ENCODE measurements at regions not wholly inside any gene's neighbourhood (a gene's known extent, or its start where the extent isn't known, plus 50 kb on each side); places are given as distances from the start of the nearest gene placed in this dataset.

DNA sequence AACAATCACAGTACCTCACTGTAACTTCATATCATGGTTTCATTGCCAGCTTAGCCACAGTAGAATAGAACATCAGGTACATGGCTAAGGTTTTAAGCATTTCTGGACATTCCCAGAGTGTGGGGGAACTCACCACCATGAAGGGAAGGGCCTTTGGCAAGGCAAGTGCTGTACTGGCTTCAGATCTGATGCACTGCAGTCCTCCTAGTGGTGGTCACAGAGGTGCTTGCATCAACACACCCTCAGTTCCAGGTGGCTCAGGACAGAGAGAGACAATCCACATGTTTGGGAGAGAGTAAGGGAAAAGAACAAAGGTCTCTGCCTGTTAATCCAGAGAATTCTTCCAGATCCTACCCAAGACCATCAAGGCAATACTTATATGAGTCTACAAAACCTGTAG is 528.4 kb upstream of the RGS18 start:
- TF ChIP-seq CTCF (IDR thresholded peaks at IDR 0.05) (no peak), SIN3A (IDR thresholded peaks at IDR 0.05; ENCODE audit: borderline replicate concordance, insufficient read depth, low read depth, low read length) (no peak), TCF7L2 (IDR thresholded peaks at IDR 0.05; ENCODE audit: low read depth, low read length) (no peak)
